Stomach (tissue), 8 donors: ENCODE measurements at regions not wholly inside any gene's neighbourhood (a gene's known extent, or its start where the extent isn't known, plus 50 kb on each side); places are given as distances from the start of the nearest gene placed in this dataset.

Experiments used
- DNase-seq, 2 donors: peaks; one replicate each; pipeline versions ENCODE4 v3.0.0 to v3.0.0-alpha.2; 2013 to 2019
- H3K27ac ChIP-seq, 5 donors: fragments of 200-600 bp in 4 of 5; sonication (generic) in 4 of 5; one replicate each; pipeline ENCODE4 v1.5.1; 2013 to 2019; ENCODE audit warnings: mild to moderate bottlenecking in 1 of 5, moderate library complexity in 1 of 5
- H3K27me3 ChIP-seq, 3 donors: fragments of 200-600 bp; sonication (generic); one replicate each; pipeline ENCODE4 v1.5.1; 2017 to 2019; ENCODE audit warnings: mixed run types in 1 of 3
- H3K36me3 ChIP-seq, 4 donors: fragments of 200-600 bp; sonication (generic); 1 replicate in 3 of 4; 2 replicates in 1 of 4; pipeline ENCODE4 v1.5.1; 2016 to 2019
- H3K4me1 ChIP-seq, 4 donors: fragments of 200-600 bp; sonication (generic); one replicate each; pipeline ENCODE4 v1.5.1; 2016 to 2019
- H3K4me3 ChIP-seq, 4 donors: fragments of 200-600 bp; sonication (generic) in 3 of 4; one replicate each; pipeline ENCODE4 v1.5.1; 2016 to 2019; ENCODE audit warnings: mild to moderate bottlenecking in 1 of 4
- H3K9me3 ChIP-seq, 4 donors: fragments of 200-600 bp; sonication (generic); one replicate each; pipeline ENCODE4 v1.5.1; 2016 to 2019
- EP300 ChIP-seq: sonication (generic); formaldehyde crosslinking; IDR thresholded peaks from one replicate; pipeline ENCODE4 v1.6.1; 2017; ENCODE audit warnings: antibody characterized with exemption
- POLR2A ChIP-seq, 4 donors: fragments of 450-650 bp; IDR thresholded peaks; one replicate each; pipeline ENCODE4 v1.6.1; 2016; ENCODE audit warnings: antibody characterized with exemption in 4 of 4, control low read depth in 2 of 4, mild to moderate bottlenecking in 1 of 4, moderate library complexity in 1 of 4
- POLR2AphosphoS5 ChIP-seq, 3 donors: sonication (generic); formaldehyde crosslinking; IDR thresholded peaks; one replicate each; pipeline ENCODE4 v1.6.1; 2016; ENCODE audit warnings: antibody characterized with exemption in 3 of 3
- WGBS, 5 donors: extraction: QIAGEN DNeasy Blood & Tissue Kit in 3 of 5; methylation state at CpG; one replicate each; pipeline versions ENCODE4 v1.1.5 to v1.1.7; 2013 to 2018; 5-methylcytosine and 5-hydroxymethylcytosine counted together
- intact Hi-C: fragments of 100-400 bp; cut with DNase I; formaldehyde crosslinking; loops from one replicate; pipeline ENCODE4 v1.15.1; 2023; ENCODE audit warnings: low total_unique reads
- TF ChIP-seq, protein P1 (sequence below), 7 experiments: fragments of 450-650 bp in 4 of 7; fragments of 200-600 bp in 3 of 7; sonication (generic) in 3 of 7; IDR thresholded peaks; one replicate each; pipeline ENCODE4 v1.5.1; 2016 to 2019; ENCODE audit warnings: antibody characterized with exemption in 7 of 7, control low read depth in 2 of 7, mild to moderate bottlenecking in 1 of 7
- donor health status: healthy with polysubstance abuse.
- donor health status: Bipolar disorder and iron deficiency.
- donor health status: healthy.

DNA sequence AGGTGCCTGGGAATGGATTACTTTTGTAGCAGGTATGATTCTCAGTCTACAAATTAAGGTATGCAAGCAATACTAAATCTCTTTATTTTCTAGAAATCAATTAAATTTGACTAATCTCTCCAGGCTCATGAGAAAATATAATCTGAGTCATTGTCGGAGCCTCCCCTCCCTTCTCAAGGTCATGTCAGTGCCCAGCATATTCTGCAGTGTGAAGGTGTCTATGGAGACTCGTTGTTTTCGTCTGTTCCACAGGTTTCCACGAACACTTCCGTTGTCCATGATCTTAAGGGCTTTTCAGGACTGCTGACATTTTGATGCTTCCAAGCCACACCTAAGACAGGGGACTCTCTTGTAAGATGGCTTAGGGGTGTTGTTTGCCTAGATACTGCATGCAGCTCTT, 56.6 kb upstream of the SCOC start:
- H3K27ac ChIP-seq, result no peak overlapping the region
- no peaks in the 10 kb centered on the region for H3K27me3 ChIP-seq
- DNase-seq, result no peak
- H3K4me3 ChIP-seq, result no peak overlapping the region
- no peaks in the 10 kb centered on the region for H3K36me3 ChIP-seq
- TF ChIP-seq POLR2AphosphoS5 (IDR thresholded peaks at IDR 0.05), result no peak
- TF ChIP-seq, protein P1, sequence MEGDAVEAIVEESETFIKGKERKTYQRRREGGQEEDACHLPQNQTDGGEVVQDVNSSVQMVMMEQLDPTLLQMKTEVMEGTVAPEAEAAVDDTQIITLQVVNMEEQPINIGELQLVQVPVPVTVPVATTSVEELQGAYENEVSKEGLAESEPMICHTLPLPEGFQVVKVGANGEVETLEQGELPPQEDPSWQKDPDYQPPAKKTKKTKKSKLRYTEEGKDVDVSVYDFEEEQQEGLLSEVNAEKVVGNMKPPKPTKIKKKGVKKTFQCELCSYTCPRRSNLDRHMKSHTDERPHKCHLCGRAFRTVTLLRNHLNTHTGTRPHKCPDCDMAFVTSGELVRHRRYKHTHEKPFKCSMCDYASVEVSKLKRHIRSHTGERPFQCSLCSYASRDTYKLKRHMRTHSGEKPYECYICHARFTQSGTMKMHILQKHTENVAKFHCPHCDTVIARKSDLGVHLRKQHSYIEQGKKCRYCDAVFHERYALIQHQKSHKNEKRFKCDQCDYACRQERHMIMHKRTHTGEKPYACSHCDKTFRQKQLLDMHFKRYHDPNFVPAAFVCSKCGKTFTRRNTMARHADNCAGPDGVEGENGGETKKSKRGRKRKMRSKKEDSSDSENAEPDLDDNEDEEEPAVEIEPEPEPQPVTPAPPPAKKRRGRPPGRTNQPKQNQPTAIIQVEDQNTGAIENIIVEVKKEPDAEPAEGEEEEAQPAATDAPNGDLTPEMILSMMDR (IDR thresholded peaks at IDR 0.05), result no peak
- TF ChIP-seq POLR2A (IDR thresholded peaks at IDR 0.05), result no peak
- no peak for TF ChIP-seq EP300
- WGBS, 5 donors, result 90 to 95% (median 91%) methylated on average over 5 of the region's 5 CpGs
- H3K4me1 ChIP-seq, result peaks cover 0 to 9% (median 0%) of the 10 kb centered on the region in 4 donors
- H3K9me3 ChIP-seq, result no peaks in the 10 kb centered on the region
- intact Hi-C loops, result no loop called here

DNA sequence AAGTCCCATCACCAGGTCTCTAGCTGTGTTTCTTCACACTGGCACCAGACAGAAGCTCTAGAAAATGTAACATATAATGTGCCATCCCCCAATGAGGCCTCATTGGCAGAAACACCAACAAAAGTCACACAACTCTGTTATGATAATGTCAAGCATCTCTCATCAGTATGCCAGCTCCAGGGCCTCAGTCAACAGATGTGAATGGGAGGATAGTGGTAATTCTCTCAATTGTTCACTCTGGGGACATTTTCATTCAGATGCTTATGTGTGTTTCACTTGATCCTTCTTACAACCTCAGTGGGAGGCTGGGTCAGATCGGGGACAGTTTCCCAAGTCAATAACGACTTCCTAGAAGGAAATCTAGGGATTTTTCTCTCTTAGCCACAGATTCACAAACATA, 57.5 kb upstream of the SCOC start:
- TF ChIP-seq POLR2A (IDR thresholded peaks at IDR 0.05), result no peak
- TF ChIP-seq POLR2AphosphoS5 (IDR thresholded peaks at IDR 0.05), result no peak
- TF ChIP-seq, protein P1 (IDR thresholded peaks at IDR 0.05), result no peak
- no peak for TF ChIP-seq EP300
- Histone ChIP-seq H3K27me3 (no peaks in the 10 kb centered on the region), H3K9me3 (no peaks in the 10 kb centered on the region), H3K36me3 (no peaks in the 10 kb centered on the region), H3K27ac (peak overlapping the region in 1 of 5 donors; percentile 27), H3K4me3 (no peak overlapping the region), H3K4me1 (peaks cover 0 to 9% (median 0%) of the 10 kb centered on the region in 4 donors)
- no peak for DNase-seq
- intact Hi-C loops, result no loop called here
- 58 to 82% (median 75%) methylated on average over 2 of the region's 2 CpGs for WGBS, 5 donors

DNA sequence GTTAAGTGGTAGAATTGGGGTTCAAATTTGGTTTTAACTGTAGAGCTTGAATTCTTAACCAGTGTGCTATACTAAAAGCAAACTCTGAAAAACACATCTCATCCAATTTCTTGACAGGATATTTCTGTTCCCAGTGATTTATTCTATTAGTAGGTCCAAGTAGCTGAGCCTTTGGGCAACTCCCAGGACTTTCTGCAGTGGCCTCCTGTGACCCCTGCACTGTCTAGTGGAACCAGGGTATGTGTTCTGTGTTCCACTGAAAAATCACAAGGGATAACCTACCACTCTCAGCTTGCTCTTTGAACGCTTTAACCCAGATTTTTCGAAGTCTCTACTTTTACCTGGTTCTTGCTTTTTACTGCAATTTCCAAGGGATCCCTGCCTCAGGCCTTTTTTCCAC, 58.0 kb upstream of the SCOC start:
- peaks cover 0 to 9% (median 0%) of the 10 kb centered on the region in 4 donors for H3K4me1 ChIP-seq
- H3K9me3 ChIP-seq, result no peaks in the 10 kb centered on the region
- TF ChIP-seq EP300 (no peak), POLR2AphosphoS5 (IDR thresholded peaks at IDR 0.05) (no peak)
- H3K4me3 ChIP-seq, result no peak overlapping the region
- intact Hi-C loops, result no loop called here
- peak overlapping the region in 1 of 5 donors; percentile 27 for H3K27ac ChIP-seq
- no peak for DNase-seq
- WGBS, 5 donors, result 82 to 94% (median 89%) methylated on average over 2 of the region's 2 CpGs
- no peaks in the 10 kb centered on the region for H3K36me3 ChIP-seq
- no peaks in the 10 kb centered on the region for H3K27me3 ChIP-seq

DNA sequence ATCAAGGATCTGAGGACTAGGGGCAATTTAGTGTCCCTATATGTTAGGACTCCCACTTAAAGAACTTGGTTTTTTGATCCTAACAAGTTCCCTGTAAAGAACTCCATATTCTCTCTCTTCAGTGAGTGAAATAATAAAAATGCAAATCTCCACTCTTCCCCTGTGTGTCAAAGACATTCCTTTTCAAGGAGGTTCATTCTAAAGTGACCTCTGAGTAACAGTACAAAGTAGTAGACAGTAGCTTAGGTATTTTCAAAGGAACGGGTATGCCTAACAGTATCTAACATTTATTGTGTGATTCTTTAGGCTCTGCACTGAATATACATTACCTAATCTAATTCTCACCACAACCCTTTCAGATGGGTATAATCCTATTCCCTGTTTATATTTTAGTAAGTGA, 58.4 kb upstream of the SCOC start:
- Histone ChIP-seq H3K27ac (peak overlapping the region in 1 of 5 donors; percentile 27), H3K36me3 (no peaks in the 10 kb centered on the region), H3K4me3 (no peak overlapping the region), H3K4me1 (peaks cover 0 to 9% (median 0%) of the 10 kb centered on the region in 4 donors), H3K27me3 (no peaks in the 10 kb centered on the region), H3K9me3 (no peaks in the 10 kb centered on the region)
- TF ChIP-seq POLR2AphosphoS5 (IDR thresholded peaks at IDR 0.05) (no peak), POLR2A (IDR thresholded peaks at IDR 0.05) (no peak), EP300 (no peak)
- TF ChIP-seq, protein P1 (IDR thresholded peaks at IDR 0.05), result no peak
- 58 to 81% (median 77%) methylated on average over 1 of the region's 1 CpG for WGBS, 5 donors
- intact Hi-C loops, result no loop called here
- no peak for DNase-seq

DNA sequence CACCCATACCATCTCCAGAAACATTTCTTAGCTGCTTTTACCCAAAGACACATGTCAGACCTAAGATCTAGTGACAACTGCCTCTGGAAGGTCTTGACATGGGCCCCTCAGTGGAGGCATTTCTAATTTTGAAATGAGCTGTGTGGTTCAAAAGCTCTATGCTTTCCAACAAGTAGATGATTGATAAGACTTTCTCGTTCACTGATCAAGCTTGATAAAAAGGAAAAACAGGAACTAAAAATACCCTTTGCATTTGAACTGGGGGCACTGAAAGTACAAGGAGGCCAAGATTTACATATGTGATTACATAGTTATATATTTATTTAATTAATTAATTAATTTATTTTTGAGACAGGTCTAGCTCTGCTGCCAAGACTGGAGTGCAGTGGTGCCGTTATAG, 61.3 kb upstream of the SCOC start:
- no peaks in the 10 kb centered on the region for H3K9me3 ChIP-seq
- no peak overlapping the region for H3K4me3 ChIP-seq
- peaks cover 0 to 13% (median 3%) of the 10 kb centered on the region in 4 donors for H3K4me1 ChIP-seq
- H3K36me3 ChIP-seq, result no peaks in the 10 kb centered on the region
- intact Hi-C loops, result no loop called here
- 32 to 67% (median 60%) methylated on average over 2 of the region's 2 CpGs for WGBS, 5 donors
- H3K27ac ChIP-seq, result no peak overlapping the region
- DNase-seq, result no peak
- TF ChIP-seq, protein P1 (IDR thresholded peaks at IDR 0.05), result no peak
- TF ChIP-seq EP300 (no peak), POLR2AphosphoS5 (IDR thresholded peaks at IDR 0.05) (no peak), POLR2A (IDR thresholded peaks at IDR 0.05) (no peak)
- no peaks in the 10 kb centered on the region for H3K27me3 ChIP-seq
